HepG2 (cell line): ENCODE measurements at regions not wholly inside any gene's neighbourhood (a gene's known extent, or its start where the extent isn't known, plus 50 kb on each side); places are given as distances from the start of the nearest gene placed in this dataset.

Experiments used
- ATAC-seq: fragments of 200-7000 bp; cut with Tn5 transposase; 3 replicates; pipeline ENCODE4 v1.9.1; 2020; ENCODE audit warnings: mild to moderate bottlenecking, moderate library complexity
- BruUV-seq: library from RNA; stranded (reverse); fragments of 400-500 nt; replicated peaks from 2 replicates; lab custom pipeline; 2021; lab: Mats Ljungman, UMichigan
- CTCF ChIA-PET: fragments of 300-600 bp; formaldehyde crosslinking; extraction: SDS; loops from one replicate; lab custom pipeline; 2021; ENCODE audit warnings: low total read pairs, inconsistent platforms, low intra/inter-chr PET ratio; lab: Yijun Ruan, JAX
- POLR2A ChIA-PET: fragments of 350-600 bp; sonication (Branson Sonifier 250); formaldehyde crosslinking; loops from one replicate; lab custom pipeline; 2020; ENCODE audit warnings: antibody characterized with exemption, inconsistent platforms; lab: Yijun Ruan, JAX
- DNase-seq: peaks from one replicate; pipeline ENCODE4 v3.0.0-alpha.2; 2015; ENCODE audit warnings: low spot score
- FAIRE-seq: peaks from 3 replicates; lab custom pipeline; 2011; peaks lifted over from hg19 to GRCh38; lab: Jason Lieb, UNC
- H2AFZ ChIP-seq: one replicate; pipeline ENCODE4 v1.6.1; 2011; ENCODE audit warnings: low read length, inconsistent platforms
- H3K27ac ChIP-seq: fragments of 300-600 bp; 3 replicates; pipeline ENCODE4 v1.8.0; 2011; ENCODE audit warnings: mixed run types, mild to moderate bottlenecking, mixed read lengths, low read length, inconsistent platforms; ENCODE audit not compliant: insufficient read depth; ENCODE audit errors: extremely low read length
- H3K27me3 ChIP-seq, 2 experiments: fragments of 200-600 bp in 1 of 2; 2 replicates in 1 of 2; 3 replicates in 1 of 2; pipeline versions ENCODE4 v1.6.0 to v1.8.0; 2011; ENCODE audit warnings: low read length in 2 of 2, mild to moderate bottlenecking in 2 of 2, moderate library complexity in 2 of 2, inconsistent platforms in 1 of 2; ENCODE audit not compliant: insufficient read depth in 2 of 2, control insufficient read depth in 1 of 2
- H3K36me3 ChIP-seq, 2 experiments: fragments of 200-600 bp in 1 of 2; replicated peaks in 1 of 2; 2 replicates in 1 of 2; 3 replicates in 1 of 2; pipeline versions ENCODE4 v1.5.1 to v1.8.0; 2011; ENCODE audit warnings: low read length in 2 of 2, inconsistent platforms in 1 of 2; ENCODE audit not compliant: insufficient read depth in 2 of 2, control insufficient read depth in 1 of 2
- H3K4me1 ChIP-seq: 2 replicates; pipeline ENCODE4 v1.5.1; 2012; ENCODE audit warnings: low read length, inconsistent platforms; ENCODE audit not compliant: insufficient read depth
- H3K4me2 ChIP-seq: 2 replicates; pipeline ENCODE4 v1.6.0; 2011; ENCODE audit warnings: low read depth, low read length, inconsistent platforms
- H3K4me3 ChIP-seq, 3 experiments: fragments of 200-600 bp in 1 of 3; sonication (generic), shearing (Covaris generic) in 1 of 3; replicated peaks in 1 of 3; 2 replicates each; pipeline ENCODE4 v1.5.1; 2011 to 2016; ENCODE audit warnings: low read length in 3 of 3, inconsistent platforms in 2 of 3, low read depth in 2 of 3, mild to moderate bottlenecking in 2 of 3, control low read depth in 1 of 3, mixed read lengths in 1 of 3; ENCODE audit not compliant: insufficient read depth in 1 of 3
- H3K79me2 ChIP-seq: one replicate; pipeline ENCODE4 v1.6.1; 2011; ENCODE audit warnings: low read length, inconsistent platforms; ENCODE audit not compliant: insufficient read depth
- H3K9ac ChIP-seq: 2 replicates; pipeline ENCODE4 v1.6.0; 2011; ENCODE audit warnings: mild to moderate bottlenecking, low read depth, low read length, inconsistent platforms; ENCODE audit not compliant: insufficient read depth
- H3K9me3 ChIP-seq: 2 replicates; pipeline ENCODE4 v1.5.1; 2012; ENCODE audit warnings: mild to moderate bottlenecking, low read length
- H4K20me1 ChIP-seq: 2 replicates; pipeline ENCODE4 v1.6.0; 2011; ENCODE audit warnings: inconsistent platforms, mild to moderate bottlenecking, low read length, moderate library complexity; ENCODE audit not compliant: insufficient read depth
- BRD4 ChIP-seq: sonication (generic); formaldehyde crosslinking; IDR thresholded peaks from 2 replicates; pipeline ENCODE4 v1.4.0; 2020; ENCODE audit warnings: missing genetic modification reagents
- GRHL1 ChIP-seq: sonication (generic); formaldehyde crosslinking; conservative IDR thresholded peaks from 2 replicates; pipeline ENCODE4 v1.8.0; 2022; ENCODE audit warnings: missing genetic modification reagents
- HDAC6 ChIP-seq: fragments of 200-600 bp; sonication (generic); IDR thresholded peaks from 2 replicates; pipeline ENCODE4 v1.7.0; 2017; ENCODE audit warnings: mild to moderate bottlenecking, antibody characterized with exemption, low read length, low read depth
- KLF9 ChIP-seq: IDR thresholded peaks from 2 replicates; pipeline ENCODE4 v1.6.1; 2016; ENCODE audit warnings: low read depth
- ZNF850 ChIP-seq: sonication (generic); formaldehyde crosslinking; conservative IDR thresholded peaks from 2 replicates; pipeline ENCODE4 v1.9.0; 2021; ENCODE audit warnings: mild to moderate bottlenecking, missing genetic modification reagents
- WGBS: methylation state at CpG from one replicate; pipeline ENCODE4 v1.1.6; 2017; ENCODE audit warnings: low lambda C conversion rate; 5-methylcytosine and 5-hydroxymethylcytosine counted together
- in situ Hi-C: cut with HindIII; loops from 2 replicates; pipeline ENCODE4 v1.10.0; 2017; ENCODE audit warnings: low pct_unique_long_range_greater_than_20kb; ENCODE audit not compliant: extremely low pct_ligation_motif_present
- intact Hi-C: fragments of 100-400 bp; cut with micrococcal nuclease; formaldehyde crosslinking; loops from one replicate; pipeline ENCODE4 v1.10.0; 2022; ENCODE audit not compliant: unreplicated experiment
- TF ChIP-seq, protein P1 (sequence below): sonication (generic); formaldehyde crosslinking; IDR thresholded peaks from 2 replicates; pipeline ENCODE4 v1.5.0; 2020; ENCODE audit warnings: missing genetic modification reagents
- TF ChIP-seq, protein P2 (sequence below): sonication (generic); formaldehyde crosslinking; IDR thresholded peaks from 2 replicates; pipeline ENCODE4 v1.8.1; 2023; ENCODE audit warnings: mild to moderate bottlenecking, missing genetic modification reagents

DNA sequence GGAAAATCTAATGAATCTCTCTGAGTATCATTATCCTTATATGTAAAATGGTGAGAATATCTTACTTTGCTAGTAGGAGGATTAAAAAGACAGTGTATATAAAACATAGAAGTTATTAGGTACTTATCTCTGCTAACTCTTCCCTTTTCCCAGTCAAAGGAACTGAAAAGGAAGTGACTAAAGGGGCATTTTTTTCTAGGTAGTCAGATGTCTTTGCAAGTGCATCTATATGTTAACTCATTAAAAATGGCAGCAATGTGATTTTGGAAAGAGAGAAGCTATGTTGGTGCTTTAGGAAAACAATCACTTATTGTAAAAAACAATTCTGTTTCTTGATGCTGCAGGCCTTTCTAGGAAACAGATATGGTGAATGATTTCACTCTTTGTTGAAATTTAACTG, 180.9 kb downstream of the SAMD5 start (continued):
- TF ChIP-seq KLF9, result no peak
- TF ChIP-seq GRHL1, result no peak
- no peak for TF ChIP-seq ZNF850 (CRISPR knock-in tag)
- TF ChIP-seq, protein P1, sequence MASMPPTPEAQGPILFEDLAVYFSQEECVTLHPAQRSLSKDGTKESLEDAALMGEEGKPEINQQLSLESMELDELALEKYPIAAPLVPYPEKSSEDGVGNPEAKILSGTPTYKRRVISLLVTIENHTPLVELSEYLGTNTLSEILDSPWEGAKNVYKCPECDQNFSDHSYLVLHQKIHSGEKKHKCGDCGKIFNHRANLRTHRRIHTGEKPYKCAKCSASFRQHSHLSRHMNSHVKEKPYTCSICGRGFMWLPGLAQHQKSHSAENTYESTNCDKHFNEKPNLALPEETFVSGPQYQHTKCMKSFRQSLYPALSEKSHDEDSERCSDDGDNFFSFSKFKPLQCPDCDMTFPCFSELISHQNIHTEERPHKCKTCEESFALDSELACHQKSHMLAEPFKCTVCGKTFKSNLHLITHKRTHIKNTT (CRISPR knock-in tag), result no peak

DNA sequence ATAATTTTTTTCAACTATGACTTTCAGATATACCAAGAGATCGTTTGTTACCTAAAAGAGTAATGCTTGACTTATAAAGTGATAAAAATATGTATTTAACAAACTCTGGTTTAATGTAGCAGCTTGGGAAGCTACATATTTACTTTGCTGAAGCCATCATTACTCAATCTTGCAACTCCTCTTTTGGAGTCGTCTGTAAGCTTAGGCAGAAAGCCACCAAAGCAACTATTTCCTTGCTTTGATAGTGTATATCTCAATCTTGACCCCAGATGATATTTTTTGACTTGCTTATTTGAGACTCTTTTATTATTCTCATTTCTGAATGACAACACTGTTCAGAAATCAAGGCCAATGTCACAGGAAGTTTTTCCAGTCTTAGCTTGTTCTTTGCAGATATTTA, 183.0 kb downstream of the SAMD5 start:
- Histone ChIP-seq H3K9me3 (no peaks in the 10 kb centered on the region), H3K4me3 (no peak overlapping the region), H3K9ac (no peak overlapping the region), H3K36me3 (no peaks in the 10 kb centered on the region), H4K20me1 (no peaks in the 10 kb centered on the region), H3K4me1 (no peaks in the 10 kb centered on the region), H3K79me2 (no peaks in the 10 kb centered on the region), H2AFZ (no peak overlapping the region), H3K27ac (no peak overlapping the region), H3K27me3 (no peaks in the 10 kb centered on the region), H3K4me2 (no peak overlapping the region)
- DNase-seq (no peak), FAIRE-seq (no peak), ATAC-seq (no peak)
- TF ChIP-seq, protein P2, sequence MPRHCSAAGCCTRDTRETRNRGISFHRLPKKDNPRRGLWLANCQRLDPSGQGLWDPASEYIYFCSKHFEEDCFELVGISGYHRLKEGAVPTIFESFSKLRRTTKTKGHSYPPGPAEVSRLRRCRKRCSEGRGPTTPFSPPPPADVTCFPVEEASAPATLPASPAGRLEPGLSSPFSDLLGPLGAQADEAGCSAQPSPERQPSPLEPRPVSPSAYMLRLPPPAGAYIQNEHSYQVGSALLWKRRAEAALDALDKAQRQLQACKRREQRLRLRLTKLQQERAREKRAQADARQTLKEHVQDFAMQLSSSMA, result no peak
- no peak for TF ChIP-seq HDAC6
- TF ChIP-seq BRD4 (CRISPR knock-in tag), result no peak
- CTCF ChIA-PET, result no interaction called here
- POLR2A ChIA-PET, result no interaction called here
- in situ Hi-C loops, result no loop called here
- intact Hi-C loops, result no loop called here
- no TSS peak for BruUV-seq
- WGBS, result 28% methylated on average over 2 of the region's 2 CpGs
